ENCODE measurements at regions not wholly inside any gene's neighbourhood (a gene's known extent, or its start where the extent isn't known, plus 50 kb on each side); places are given as distances from the start of the nearest gene placed in this dataset.

GRCh38 chr16:63201851-63202250, 1165.6 kb upstream of the CDH8 start:
- H3K4me1 Mint-ChIP-seq (ENCODE audit: low read depth), result no peaks in the 10 kb centered on the region
- peaks cover 13% of the 10 kb centered on the region for H3K9me3 Mint-ChIP-seq
- no peaks in the 10 kb centered on the region for H3K27me3 Mint-ChIP-seq (ENCODE audit: low read depth)
- no peak for DNase-seq
- no peak overlapping the region for H3K4me3 Mint-ChIP-seq
- H3K36me3 Mint-ChIP-seq (ENCODE audit: low read depth), result no peaks in the 10 kb centered on the region
- intact Hi-C loops (cut with micrococcal nuclease), result no loop called here
- CTCF ChIA-PET, result no interaction called here
- no peak overlapping the region for H3K27ac Mint-ChIP-seq

- Mint-ChIP-seq H3K9me3 (peaks cover 13% of the 10 kb centered on the region), H3K4me3 (no peak overlapping the region), H3K4me1 (ENCODE audit: low read depth) (no peaks in the 10 kb centered on the region), H3K27ac (no peak overlapping the region), H3K27me3 (ENCODE audit: low read depth) (no peaks in the 10 kb centered on the region), H3K36me3 (ENCODE audit: low read depth) (no peaks in the 10 kb centered on the region)
- DNase-seq, result no peak
- CTCF ChIA-PET, result no interaction called here
- intact Hi-C loops (cut with micrococcal nuclease), result no loop called here
Observed at GRCh38 chr16:63200940-63201339, 1164.7 kb upstream of the CDH8 start.

- Mint-ChIP-seq H3K9me3 (peaks cover 20% of the 10 kb centered on the region), H3K4me3 (no peak overlapping the region), H3K27ac (no peak overlapping the region), H3K36me3 (ENCODE audit: low read depth) (no peaks in the 10 kb centered on the region), H3K4me1 (ENCODE audit: low read depth) (no peaks in the 10 kb centered on the region), H3K27me3 (ENCODE audit: low read depth) (no peaks in the 10 kb centered on the region)
- intact Hi-C loops (cut with micrococcal nuclease), result no loop called here
- CTCF ChIA-PET, result no interaction called here
- DNase-seq, result no peak
Observed at GRCh38 chr16:63195336-63195735, 1159.1 kb upstream of the CDH8 start.

GRCh38 chr16:63192980-63193379, 1156.7 kb upstream of the CDH8 start:
- intact Hi-C loops (cut with micrococcal nuclease), result no loop called here
- CTCF ChIA-PET, result no interaction called here
- no peaks in the 10 kb centered on the region for H3K27me3 Mint-ChIP-seq (ENCODE audit: low read depth)
- H3K36me3 Mint-ChIP-seq (ENCODE audit: low read depth), result no peaks in the 10 kb centered on the region
- no peak for DNase-seq
- H3K4me3 Mint-ChIP-seq, result no peak overlapping the region
- H3K9me3 Mint-ChIP-seq, result peaks cover 14% of the 10 kb centered on the region
- H3K27ac Mint-ChIP-seq, result no peak overlapping the region
- no peaks in the 10 kb centered on the region for H3K4me1 Mint-ChIP-seq (ENCODE audit: low read depth)

GRCh38 chr16:63188086-63188771, 1152.0 kb upstream of the CDH8 start:
- intact Hi-C loops (cut with micrococcal nuclease), result no loop called here
- Mint-ChIP-seq H3K4me3 (no peak overlapping the region), H3K9me3 (peaks cover 9% of the 10 kb centered on the region), H3K27ac (no peak overlapping the region), H3K36me3 (ENCODE audit: low read depth) (no peaks in the 10 kb centered on the region), H3K4me1 (ENCODE audit: low read depth) (no peaks in the 10 kb centered on the region), H3K27me3 (ENCODE audit: low read depth) (no peaks in the 10 kb centered on the region)
- CTCF ChIA-PET, result no interaction called here
- DNase-seq, result no peak

- Mint-ChIP-seq H3K4me1 (ENCODE audit: low read depth) (no peaks in the 10 kb centered on the region), H3K4me3 (no peak overlapping the region), H3K9me3 (peaks cover 11% of the 10 kb centered on the region), H3K27me3 (ENCODE audit: low read depth) (no peaks in the 10 kb centered on the region), H3K27ac (no peak overlapping the region), H3K36me3 (ENCODE audit: low read depth) (no peaks in the 10 kb centered on the region)
- intact Hi-C loops (cut with micrococcal nuclease), result no loop called here
- DNase-seq, result no peak
- CTCF ChIA-PET, result no interaction called here
Observed at GRCh38 chr16:63187638-63188037, 1151.4 kb upstream of the CDH8 start.

- CTCF ChIA-PET, result no interaction called here
- no peak for DNase-seq
- intact Hi-C loops (cut with micrococcal nuclease), result no loop called here
- no peak overlapping the region for H3K27ac Mint-ChIP-seq
- H3K4me3 Mint-ChIP-seq, result no peak overlapping the region
- no peaks in the 10 kb centered on the region for H3K4me1 Mint-ChIP-seq (ENCODE audit: low read depth)
- no peaks in the 10 kb centered on the region for H3K27me3 Mint-ChIP-seq (ENCODE audit: low read depth)
- H3K9me3 Mint-ChIP-seq, result peaks cover 18% of the 10 kb centered on the region
- no peaks in the 10 kb centered on the region for H3K36me3 Mint-ChIP-seq (ENCODE audit: low read depth)
Observed at GRCh38 chr16:63185235-63185780, 1149.1 kb upstream of the CDH8 start.

GRCh38 chr16:63183743-63184142, 1147.5 kb upstream of the CDH8 start:
- H3K27ac Mint-ChIP-seq, result no peak overlapping the region
- H3K9me3 Mint-ChIP-seq, result peaks cover 20% of the 10 kb centered on the region
- H3K4me1 Mint-ChIP-seq (ENCODE audit: low read depth), result no peaks in the 10 kb centered on the region
- H3K27me3 Mint-ChIP-seq (ENCODE audit: low read depth), result no peaks in the 10 kb centered on the region
- CTCF ChIA-PET, result no interaction called here
- intact Hi-C loops (cut with micrococcal nuclease), result no loop called here
- no peak for DNase-seq
- H3K36me3 Mint-ChIP-seq (ENCODE audit: low read depth), result no peaks in the 10 kb centered on the region
- H3K4me3 Mint-ChIP-seq, result no peak overlapping the region

- CTCF ChIA-PET, result no interaction called here
- intact Hi-C loops (cut with micrococcal nuclease), result no loop called here
- H3K27me3 Mint-ChIP-seq (ENCODE audit: low read depth), result no peaks in the 10 kb centered on the region
- H3K4me1 Mint-ChIP-seq (ENCODE audit: low read depth), result no peaks in the 10 kb centered on the region
- H3K36me3 Mint-ChIP-seq (ENCODE audit: low read depth), result no peaks in the 10 kb centered on the region
- no peak for DNase-seq
- peaks cover 17% of the 10 kb centered on the region for H3K9me3 Mint-ChIP-seq
- no peak overlapping the region for H3K4me3 Mint-ChIP-seq
- H3K27ac Mint-ChIP-seq, result no peak overlapping the region
Observed at GRCh38 chr16:63175313-63175712, 1139.1 kb upstream of the CDH8 start.

GRCh38 chr16:63174801-63175200, 1138.6 kb upstream of the CDH8 start:
- no peaks in the 10 kb centered on the region for H3K4me1 Mint-ChIP-seq (ENCODE audit: low read depth)
- no peaks in the 10 kb centered on the region for H3K36me3 Mint-ChIP-seq (ENCODE audit: low read depth)
- no peak overlapping the region for H3K4me3 Mint-ChIP-seq
- intact Hi-C loops (cut with micrococcal nuclease), result no loop called here
- no peaks in the 10 kb centered on the region for H3K27me3 Mint-ChIP-seq (ENCODE audit: low read depth)
- CTCF ChIA-PET, result interaction anchor here (0.6 kb wide), 1 partner anchor 53 kb away, joined by 4 read pairs; no protein-coding TSS in a partner anchor
- peaks cover 17% of the 10 kb centered on the region for H3K9me3 Mint-ChIP-seq
- H3K27ac Mint-ChIP-seq, result no peak overlapping the region
- DNase-seq, result no peak

- H3K4me1 Mint-ChIP-seq (ENCODE audit: low read depth), result no peaks in the 10 kb centered on the region
- peaks cover 14% of the 10 kb centered on the region for H3K9me3 Mint-ChIP-seq
- DNase-seq, result no peak
- intact Hi-C loops (cut with micrococcal nuclease), result no loop called here
- no peaks in the 10 kb centered on the region for H3K36me3 Mint-ChIP-seq (ENCODE audit: low read depth)
- CTCF ChIA-PET, result no interaction called here
- no peaks in the 10 kb centered on the region for H3K27me3 Mint-ChIP-seq (ENCODE audit: low read depth)
- H3K27ac Mint-ChIP-seq, result no peak overlapping the region
- H3K4me3 Mint-ChIP-seq, result no peak overlapping the region
Observed at GRCh38 chr16:63171545-63171944, 1135.3 kb upstream of the CDH8 start.

GRCh38 chr16:63169100-63169499, 1132.9 kb upstream of the CDH8 start:
- no peaks in the 10 kb centered on the region for H3K27me3 Mint-ChIP-seq (ENCODE audit: low read depth)
- no peak for DNase-seq
- intact Hi-C loops (cut with micrococcal nuclease), result no loop called here
- no peak overlapping the region for H3K4me3 Mint-ChIP-seq
- no peaks in the 10 kb centered on the region for H3K4me1 Mint-ChIP-seq (ENCODE audit: low read depth)
- H3K27ac Mint-ChIP-seq, result no peak overlapping the region
- CTCF ChIA-PET, result no interaction called here
- peaks cover 11% of the 10 kb centered on the region for H3K9me3 Mint-ChIP-seq
- no peaks in the 10 kb centered on the region for H3K36me3 Mint-ChIP-seq (ENCODE audit: low read depth)

GRCh38 chr16:63157818-63158217, 1121.6 kb upstream of the CDH8 start:
- no peak overlapping the region for H3K27ac Mint-ChIP-seq
- CTCF ChIA-PET, result no interaction called here
- no peak overlapping the region for H3K4me3 Mint-ChIP-seq
- H3K9me3 Mint-ChIP-seq, result peaks cover 16% of the 10 kb centered on the region
- DNase-seq, result no peak
- H3K36me3 Mint-ChIP-seq (ENCODE audit: low read depth), result no peaks in the 10 kb centered on the region
- no peaks in the 10 kb centered on the region for H3K27me3 Mint-ChIP-seq (ENCODE audit: low read depth)
- no peaks in the 10 kb centered on the region for H3K4me1 Mint-ChIP-seq (ENCODE audit: low read depth)
- intact Hi-C loops (cut with micrococcal nuclease), result no loop called here
